ENCODE measurements at regions not wholly inside any gene's neighbourhood (a gene's known extent, or its start where the extent isn't known, plus 50 kb on each side); places are given as distances from the start of the nearest gene placed in this dataset.

DNA sequence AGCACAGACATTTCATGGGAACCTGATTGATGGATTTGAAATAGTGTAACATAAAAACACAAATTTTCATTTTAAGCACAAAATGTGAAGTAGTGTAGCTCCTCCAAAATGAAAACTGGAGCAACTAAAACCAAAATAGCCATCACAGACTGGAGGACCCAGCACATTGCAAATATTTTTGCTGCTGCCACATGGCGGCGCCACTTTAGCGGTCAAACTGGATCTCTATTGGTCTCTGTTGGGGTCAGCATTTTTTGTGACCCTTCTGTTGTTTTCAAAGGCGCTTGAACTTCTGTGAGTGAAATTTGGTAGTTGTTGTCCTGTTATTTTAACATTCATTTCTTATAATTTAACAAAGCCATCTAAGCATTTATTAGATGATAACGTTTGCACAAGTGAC lies 259.9 kb downstream of the IL20RB start:
- TF ChIP-seq CTCF (IDR thresholded peaks at IDR 0.05; ENCODE audit: low read depth, low read length, poor library complexity, severe bottlenecking) (peak; percentile 74), EZH2phosphoT487 (IDR thresholded peaks at IDR 0.05; ENCODE audit: borderline replicate concordance, low read length) (no peak)

Measured in DOHH2 (cell line).